Loucy (cell line): ENCODE measurements at regions not wholly inside any gene's neighbourhood (a gene's known extent, or its start where the extent isn't known, plus 50 kb on each side); places are given as distances from the start of the nearest gene placed in this dataset.

Experiments
- EZH2phosphoT487 ChIP-seq: fragments of 200-600 bp; IDR thresholded peaks from 2 replicates; pipeline ENCODE4 v1.6.1; 2018; ENCODE audit warnings: antibody characterized with exemption, mild to moderate bottlenecking, moderate library complexity, borderline replicate concordance
- TF ChIP-seq, protein P1 (sequence below): fragments of 200-600 bp; sonication (generic); conservative IDR thresholded peaks from 2 replicates; pipeline ENCODE4 v1.5.1; 2014; ENCODE audit warnings: mild to moderate bottlenecking, antibody characterized with exemption, low read length

DNA sequence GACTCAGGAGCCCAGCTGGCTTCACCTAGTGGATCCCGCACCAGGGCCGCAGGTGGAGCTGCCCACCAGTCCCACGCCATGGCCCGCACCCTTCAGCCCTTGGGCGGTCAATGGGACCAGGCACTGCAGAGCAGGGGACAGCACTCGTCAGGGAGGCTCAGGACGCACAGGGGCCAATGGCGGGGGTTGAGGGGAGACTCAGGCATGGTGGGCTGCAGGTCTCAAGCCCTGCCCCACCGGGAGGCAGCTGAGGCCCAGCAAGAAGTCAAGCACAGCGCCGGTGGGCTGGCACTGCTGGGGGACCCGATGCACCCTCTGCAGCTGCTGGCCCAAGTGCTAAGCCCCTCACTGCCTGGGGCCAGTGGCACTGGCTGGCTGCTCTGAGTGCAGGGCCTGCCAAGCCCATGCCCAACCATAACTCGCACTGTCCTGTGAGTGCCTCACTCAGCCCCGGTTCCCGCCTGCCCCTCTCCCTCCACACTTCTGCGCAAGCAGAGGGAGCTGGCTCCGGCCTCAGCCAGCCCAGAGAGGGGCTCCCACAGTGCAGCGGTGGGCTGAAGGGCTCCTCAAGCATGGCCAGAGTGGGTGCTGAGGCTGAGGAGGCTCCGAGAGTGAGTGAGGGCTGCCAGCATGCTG is 111.7 kb upstream of the PGR start:
- TF ChIP-seq, protein P1, sequence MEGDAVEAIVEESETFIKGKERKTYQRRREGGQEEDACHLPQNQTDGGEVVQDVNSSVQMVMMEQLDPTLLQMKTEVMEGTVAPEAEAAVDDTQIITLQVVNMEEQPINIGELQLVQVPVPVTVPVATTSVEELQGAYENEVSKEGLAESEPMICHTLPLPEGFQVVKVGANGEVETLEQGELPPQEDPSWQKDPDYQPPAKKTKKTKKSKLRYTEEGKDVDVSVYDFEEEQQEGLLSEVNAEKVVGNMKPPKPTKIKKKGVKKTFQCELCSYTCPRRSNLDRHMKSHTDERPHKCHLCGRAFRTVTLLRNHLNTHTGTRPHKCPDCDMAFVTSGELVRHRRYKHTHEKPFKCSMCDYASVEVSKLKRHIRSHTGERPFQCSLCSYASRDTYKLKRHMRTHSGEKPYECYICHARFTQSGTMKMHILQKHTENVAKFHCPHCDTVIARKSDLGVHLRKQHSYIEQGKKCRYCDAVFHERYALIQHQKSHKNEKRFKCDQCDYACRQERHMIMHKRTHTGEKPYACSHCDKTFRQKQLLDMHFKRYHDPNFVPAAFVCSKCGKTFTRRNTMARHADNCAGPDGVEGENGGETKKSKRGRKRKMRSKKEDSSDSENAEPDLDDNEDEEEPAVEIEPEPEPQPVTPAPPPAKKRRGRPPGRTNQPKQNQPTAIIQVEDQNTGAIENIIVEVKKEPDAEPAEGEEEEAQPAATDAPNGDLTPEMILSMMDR: no peak
- TF ChIP-seq EZH2phosphoT487: no peak
